Stimulated activated CD4-positive, alpha-beta T cell treated with anti-CD3 and anti-CD28 coated beads, TNF-alpha, amount 100 ng/mL, for 24 hours (primary cell): ENCODE measurements at regions not wholly inside any gene's neighbourhood (a gene's known extent, or its start where the extent isn't known, plus 50 kb on each side); places are given as distances from the start of the nearest gene placed in this dataset.
"Not testable (repeated sequence)": the region's sequence is repeated elsewhere in the genome, so short reads cannot be mapped to it uniquely, and the experiment has no call there.

Experiments
- DNase-seq, 3 experiments: peaks; one replicate each; pipeline ENCODE4 v3.0.0-alpha.2; 2020; ENCODE audit warnings: low read depth in 3 of 3

GRCh38 chr3:153221748-153222162, 59.7 kb downstream of the RAP2B start:
- peak; percentile 28 to 47 (median 40) for DNase-seq

GRCh38 chr3:153226877-153227276, 64.9 kb downstream of the RAP2B start:
- DNase-seq, result not testable (repeated sequence)

DNA sequence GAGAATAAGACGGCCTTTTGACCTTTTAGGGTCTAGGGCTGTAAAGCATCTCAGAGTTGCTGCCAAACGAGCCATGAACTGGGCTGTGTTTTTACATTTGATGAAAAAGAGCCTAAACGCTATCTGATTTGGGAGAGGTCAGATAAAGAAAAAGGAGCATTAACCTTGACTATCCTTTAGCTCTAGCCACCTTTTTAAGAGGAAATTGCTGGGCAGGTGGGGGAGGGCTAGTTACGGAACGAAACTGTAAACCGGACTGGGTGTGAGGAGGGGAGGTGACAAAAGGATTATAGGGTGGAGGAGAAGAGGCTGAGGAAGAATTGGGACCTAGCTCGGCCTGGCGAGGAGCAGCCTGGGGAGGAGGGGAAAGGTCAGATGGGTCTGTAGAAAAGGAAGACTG, 68.4 kb downstream of the RAP2B start:
- DNase-seq, result not testable (repeated sequence)

GRCh38 chr3:153231245-153231644, 69.2 kb downstream of the RAP2B start:
- DNase-seq, result not testable (repeated sequence)

- DNase-seq, result not testable (repeated sequence)
These were observed 70.2 kb downstream of the RAP2B start for GRCh38 chr3:153232050-153232752.

GRCh38 chr3:153232851-153233271, 70.8 kb downstream of the RAP2B start:
- no peak for DNase-seq

GRCh38 chr3:153233986-153234385, 72.0 kb downstream of the RAP2B start:
- DNase-seq, result no peak

DNA sequence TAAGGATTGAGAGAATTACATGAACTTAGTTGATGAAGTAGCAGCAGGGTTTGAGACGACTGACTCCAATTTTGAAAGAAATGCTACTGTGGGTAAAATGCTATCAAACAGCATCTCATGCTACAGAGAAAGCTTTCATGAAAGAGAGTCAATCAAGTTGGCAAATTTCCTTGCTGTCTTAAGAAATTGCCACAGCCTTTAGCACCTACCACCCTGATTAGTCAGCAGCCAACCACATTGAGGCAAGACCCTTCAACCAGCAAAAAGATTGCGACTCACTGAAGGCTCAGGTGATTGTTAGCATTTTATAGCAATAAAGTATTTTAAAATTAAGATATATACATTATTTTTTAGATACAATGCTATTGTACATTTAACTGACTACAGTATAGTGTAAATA, 80.9 kb downstream of the RAP2B start:
- DNase-seq, result no peak

- no peak for DNase-seq
These were observed 82.9 kb downstream of the RAP2B start for GRCh38 chr3:153244961-153245360.

DNA sequence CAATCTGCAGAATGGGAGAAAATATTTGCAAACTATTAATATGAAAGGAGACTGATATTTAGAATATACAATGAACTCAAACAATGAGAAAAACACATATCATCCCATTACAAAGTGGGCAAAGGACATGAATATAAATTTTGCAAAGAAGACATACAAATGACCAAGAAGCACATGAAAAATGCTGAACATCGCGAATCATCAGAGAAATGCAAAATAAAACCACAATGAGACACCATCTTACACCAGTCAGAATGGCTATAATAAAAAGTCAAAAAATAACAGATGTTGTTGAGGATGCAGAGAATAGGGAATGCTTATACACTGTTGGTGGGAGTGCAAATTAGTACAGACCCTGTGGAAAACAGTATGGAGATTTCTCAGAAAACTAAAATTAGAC, 83.6 kb downstream of the RAP2B start:
- DNase-seq, result no peak

- DNase-seq, result no peak
These were observed 84.3 kb downstream of the RAP2B start for GRCh38 chr3:153246331-153246730.

GRCh38 chr3:153246806-153247205, 84.8 kb downstream of the RAP2B start:
- DNase-seq, result no peak

DNA sequence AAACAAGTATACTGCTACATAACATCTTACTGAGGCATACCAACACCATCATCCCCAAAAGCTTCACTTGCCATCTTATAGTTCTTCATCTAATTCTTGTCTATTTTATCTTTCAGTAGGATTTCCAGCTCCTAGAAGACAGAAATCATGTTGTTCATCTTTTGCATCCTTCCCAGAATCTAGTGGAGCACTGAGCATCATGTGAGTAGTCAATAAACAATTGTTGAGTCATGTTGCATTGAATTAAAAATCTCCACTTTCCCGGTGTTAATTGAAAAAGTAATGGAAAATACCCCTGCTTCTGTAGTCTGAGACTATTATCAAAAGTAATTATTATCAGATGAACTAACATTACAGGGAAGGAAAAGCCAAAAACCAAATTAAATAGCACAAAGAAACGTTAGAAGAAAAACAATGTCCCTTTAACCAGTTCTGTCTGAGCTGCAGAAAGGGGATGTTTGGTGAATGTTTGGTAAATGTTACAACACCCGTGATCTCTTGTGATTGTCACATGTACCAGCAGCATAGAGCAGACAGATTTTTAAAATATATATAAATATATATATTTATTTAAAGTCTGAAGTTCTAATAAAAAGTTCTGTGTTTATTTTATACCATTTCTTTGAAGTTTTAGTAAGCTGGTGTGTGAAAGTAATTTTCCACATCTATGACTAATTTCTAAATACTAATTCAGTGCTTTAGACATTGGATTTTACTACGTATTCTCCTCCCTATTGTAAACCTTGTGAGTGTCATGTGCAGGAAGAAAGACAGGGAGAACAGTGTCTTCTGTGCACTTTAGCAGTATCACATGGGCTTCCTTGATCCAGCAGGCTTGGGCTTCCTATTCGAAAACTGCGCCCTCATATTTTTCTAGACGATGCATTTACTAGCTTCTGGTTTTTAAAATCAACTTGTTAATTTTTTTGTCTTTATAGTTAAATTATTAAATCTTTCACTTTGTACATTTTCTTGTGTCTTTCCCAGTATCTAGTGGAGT, 85.6 kb downstream of the RAP2B start:
- no peak for DNase-seq

- not testable (repeated sequence) for DNase-seq
These were observed 86.8 kb downstream of the RAP2B start for GRCh38 chr3:153248835-153249234.

DNA sequence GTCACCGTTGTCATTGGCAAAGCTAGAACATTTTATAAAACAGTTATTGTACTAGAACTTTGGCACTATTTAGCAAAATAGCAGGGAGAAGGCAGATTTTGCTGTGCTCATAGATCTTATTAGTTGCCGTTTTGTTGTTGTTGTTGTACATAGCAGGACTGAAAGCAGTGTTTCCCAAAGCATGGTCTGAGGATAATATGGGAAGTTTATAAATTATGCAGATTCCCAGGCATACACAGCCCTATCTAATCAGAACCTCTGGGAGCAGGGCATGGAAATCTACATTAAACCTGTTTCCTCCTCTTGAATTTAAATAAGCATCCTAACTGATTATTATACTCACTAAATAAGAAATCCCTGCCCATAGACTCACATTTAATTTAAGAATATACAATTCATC, 87.9 kb downstream of the RAP2B start:
- no peak for DNase-seq

- DNase-seq, result no peak
These were observed 88.4 kb downstream of the RAP2B start for GRCh38 chr3:153250446-153250845.

DNA sequence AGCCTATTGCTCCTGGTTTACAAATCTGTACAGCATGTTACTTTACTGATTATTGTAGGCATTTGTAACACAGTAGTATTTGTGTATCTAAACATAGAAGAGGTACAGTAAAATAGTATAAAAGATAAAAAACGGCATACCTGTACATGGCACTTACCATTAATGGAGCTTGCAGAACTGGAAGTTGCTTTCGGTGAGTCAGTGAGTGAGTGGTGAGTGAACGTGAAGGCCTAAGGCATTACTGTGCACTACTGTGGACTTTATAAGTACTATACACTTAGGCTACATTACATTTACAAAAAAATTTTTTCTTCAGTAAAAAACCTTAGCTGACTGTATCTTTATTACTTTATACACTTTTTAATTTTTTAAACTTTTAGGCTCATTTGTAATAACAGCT, 90.9 kb downstream of the RAP2B start:
- DNase-seq, result no peak

- DNase-seq, result no peak
These were observed 92.3 kb downstream of the RAP2B start for GRCh38 chr3:153254361-153254760.

GRCh38 chr3:153257673-153258351, 95.8 kb downstream of the RAP2B start:
- no peak for DNase-seq

- no peak for DNase-seq
These were observed 97.9 kb downstream of the RAP2B start for GRCh38 chr3:153259956-153260355.

GRCh38 chr3:153260681-153261080, 98.7 kb downstream of the RAP2B start:
- DNase-seq, result no peak

DNA sequence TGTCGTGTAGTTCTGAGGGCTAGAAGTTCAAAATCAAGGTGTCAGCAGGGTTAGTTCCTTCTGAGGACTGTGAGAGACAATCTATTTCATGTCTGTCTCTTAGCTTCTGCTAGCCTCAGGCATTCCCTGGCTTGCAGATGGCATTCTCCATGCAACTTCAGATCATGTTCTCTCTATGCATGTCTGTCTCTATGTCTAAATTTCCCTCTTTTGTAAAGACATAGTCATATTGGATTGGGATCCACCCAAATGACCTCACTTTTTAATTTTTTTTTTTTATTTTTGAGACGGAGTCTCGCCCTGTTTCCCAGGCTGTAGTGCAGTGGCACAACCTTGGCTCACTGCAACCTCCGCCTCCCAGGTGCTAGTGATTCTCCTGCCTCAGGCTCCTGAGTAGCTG, 104.6 kb downstream of the RAP2B start:
- DNase-seq, result no peak
